ENCODE measurements at regions not wholly inside any gene's neighbourhood (a gene's known extent, or its start where the extent isn't known, plus 50 kb on each side); places are given as distances from the start of the nearest gene placed in this dataset.

GRCh38 chr22:49197986-49198704, 629.5 kb downstream of the BRD1 start:
- DNase-seq = no peak

- DNase-seq = no peak
Observed at GRCh38 chr22:49197505-49197904, 630.2 kb downstream of the BRD1 start.

DNA sequence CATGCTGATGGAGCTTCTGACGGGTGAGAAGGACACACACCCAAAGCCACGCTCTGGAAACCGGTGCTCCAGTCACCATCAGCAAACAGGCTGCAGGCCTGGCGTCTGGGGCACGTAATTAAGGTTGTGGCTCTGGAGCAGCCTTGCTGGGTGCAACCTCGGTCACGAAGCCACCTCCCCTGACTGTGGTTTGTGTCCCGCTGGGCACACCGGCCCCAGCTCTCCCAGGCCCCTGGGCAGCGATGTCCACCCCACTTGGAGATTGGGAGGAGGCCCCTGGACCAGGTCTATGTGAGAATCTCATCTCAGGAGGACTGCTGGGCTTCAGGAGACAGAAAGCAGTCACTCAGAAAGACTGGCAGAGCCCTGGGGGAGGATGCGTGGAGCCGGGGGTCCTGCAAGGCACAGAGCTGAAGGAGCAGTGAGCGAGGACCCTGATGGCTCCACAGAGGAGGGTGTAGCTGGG, 631.6 kb downstream of the BRD1 start:
- DNase-seq = no peak

DNA sequence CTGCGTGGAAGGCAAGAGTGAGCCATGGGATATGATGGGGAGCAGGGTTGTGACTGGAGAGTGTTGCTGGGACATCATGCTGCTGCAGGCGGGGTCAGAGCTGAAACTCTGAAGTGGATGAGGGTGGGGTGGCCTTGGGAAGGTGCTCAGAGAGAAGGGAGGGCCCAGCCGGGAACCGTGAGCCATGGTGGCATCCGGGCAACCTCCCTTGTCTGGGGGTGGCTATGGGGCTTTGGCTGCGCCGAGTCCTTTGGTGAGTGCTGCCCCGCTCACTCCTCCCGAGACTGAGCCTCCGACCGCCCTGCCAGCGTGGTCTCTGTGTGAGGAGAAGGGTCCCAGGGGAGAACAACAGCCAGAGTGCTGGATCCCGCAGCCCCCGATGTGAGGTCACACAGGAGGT, 632.0 kb downstream of the BRD1 start:
- no peak for DNase-seq

- no peak for DNase-seq
Observed at GRCh38 chr22:49193901-49194465, 633.7 kb downstream of the BRD1 start.

- DNase-seq = no peak
Observed at GRCh38 chr22:49193348-49193747, 634.3 kb downstream of the BRD1 start.

DNA sequence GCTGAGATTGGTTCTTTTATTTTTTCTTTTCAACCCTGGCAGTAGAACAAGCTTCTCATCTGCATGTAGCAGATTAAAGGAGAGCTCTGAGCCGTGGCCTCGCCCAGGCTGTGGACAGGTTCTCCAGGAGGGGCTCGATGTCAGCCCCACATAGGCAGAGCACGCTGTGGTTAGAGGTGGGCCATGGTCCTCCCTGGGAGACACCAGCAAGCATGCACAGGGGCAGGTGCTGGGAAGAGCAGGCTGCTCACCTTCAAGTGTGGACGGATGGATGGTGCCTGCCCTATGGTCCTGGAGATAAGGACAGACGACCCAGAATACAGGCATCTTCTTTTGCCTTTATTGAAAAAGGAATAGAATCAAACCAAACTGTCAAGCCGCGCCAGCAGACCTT, 634.8 kb downstream of the BRD1 start:
- DNase-seq = no peak

- DNase-seq = peak; percentile 1
Observed at GRCh38 chr22:49192180-49192856, 635.4 kb downstream of the BRD1 start.

DNA sequence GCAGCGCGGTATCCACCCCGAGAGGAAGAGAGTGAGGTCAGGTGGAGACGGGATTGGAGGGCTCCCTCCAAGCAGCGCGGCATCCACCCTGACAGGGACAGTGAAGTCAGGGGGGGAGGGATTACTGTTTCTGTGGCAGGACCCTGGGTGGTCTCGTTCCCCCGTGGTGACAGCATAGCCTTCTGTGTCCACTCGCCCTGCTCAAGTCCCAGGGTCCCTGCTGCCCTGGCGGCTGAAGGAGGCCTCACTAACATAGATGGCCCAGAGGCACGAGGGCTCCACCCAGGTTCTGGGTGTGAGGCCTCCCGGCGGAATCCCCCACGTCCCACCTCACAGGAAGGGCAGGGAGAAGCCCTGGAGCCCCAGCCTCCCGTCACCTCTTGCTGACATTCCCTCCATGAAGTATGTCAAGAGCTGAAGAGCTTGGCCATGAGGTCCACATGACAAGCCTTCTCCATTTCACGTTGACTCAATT, 636.1 kb downstream of the BRD1 start:
- DNase-seq = no peak

DNA sequence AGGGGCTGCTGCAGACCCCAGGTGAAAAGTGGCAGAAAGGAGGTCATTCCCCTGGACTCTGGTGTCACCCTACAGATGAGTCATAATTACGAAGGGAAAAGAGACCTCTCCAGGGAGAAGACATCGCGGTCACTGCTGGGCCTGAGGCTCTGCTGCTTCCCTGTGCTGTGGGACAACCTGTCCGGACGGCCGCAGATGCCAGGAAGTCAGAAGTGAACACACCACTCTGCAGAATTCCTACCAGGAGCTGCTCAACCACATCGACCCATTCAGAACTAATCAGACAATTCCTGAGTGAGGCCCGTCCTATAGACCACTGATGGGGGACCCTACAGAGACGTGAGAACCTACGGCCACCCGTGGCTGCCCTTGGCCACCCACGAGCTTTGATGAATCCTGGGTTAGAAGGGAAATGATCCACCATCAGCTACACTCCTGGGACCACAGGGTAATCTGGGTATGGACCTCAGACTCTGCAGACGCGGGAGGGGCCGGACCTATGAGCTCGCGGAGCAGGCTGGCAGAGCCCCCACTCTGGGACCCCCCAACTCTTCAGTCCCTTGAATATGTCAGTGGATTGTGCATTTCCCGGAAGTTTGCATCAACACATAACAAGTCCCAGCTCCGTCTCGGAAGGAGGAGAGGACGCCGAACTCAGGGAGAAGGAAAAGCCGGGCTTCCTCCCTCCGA, 636.7 kb downstream of the BRD1 start:
- DNase-seq = no peak

- DNase-seq = no peak
Observed at GRCh38 chr22:49189871-49190270, 637.8 kb downstream of the BRD1 start.

GRCh38 chr22:49188591-49188990, 639.1 kb downstream of the BRD1 start:
- DNase-seq = no peak

DNA sequence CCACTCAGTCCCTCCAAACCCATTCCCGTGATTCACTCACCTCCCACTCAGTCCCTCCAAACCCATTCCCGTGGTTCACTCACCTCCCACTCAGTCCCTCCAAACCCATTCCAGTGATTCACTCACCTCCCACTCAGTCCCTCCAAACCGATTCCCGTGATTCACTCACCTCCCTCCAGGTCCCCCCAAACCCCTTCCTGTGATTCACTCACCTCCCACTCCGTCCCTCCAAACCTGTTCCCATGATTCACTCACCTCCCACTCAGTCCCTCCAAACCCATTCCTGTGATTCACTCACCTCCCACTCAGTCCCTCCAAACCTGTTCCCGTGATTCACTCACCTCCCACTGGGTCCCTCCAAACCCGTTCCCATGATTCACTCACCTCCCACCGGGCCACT, 639.6 kb downstream of the BRD1 start:
- DNase-seq = no peak

DNA sequence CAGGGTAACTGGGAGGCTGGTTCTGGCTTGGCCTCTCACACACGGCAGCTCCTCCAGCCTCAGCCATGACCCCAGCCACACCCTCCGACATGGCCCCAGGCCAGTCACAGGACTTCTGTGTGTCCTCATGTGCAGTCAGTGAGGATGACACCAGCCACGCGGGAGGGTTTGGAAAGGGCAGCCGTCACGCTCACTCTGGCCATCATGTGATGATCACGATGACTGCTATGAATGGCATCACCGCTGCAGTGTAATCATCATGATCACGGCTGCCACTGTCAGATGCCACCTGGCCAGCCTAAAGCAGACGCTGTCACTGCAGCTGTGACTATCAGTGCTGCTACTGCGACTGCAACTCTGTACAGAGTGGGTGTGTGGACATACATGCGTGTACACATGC, 640.9 kb downstream of the BRD1 start:
- no peak for DNase-seq

DNA sequence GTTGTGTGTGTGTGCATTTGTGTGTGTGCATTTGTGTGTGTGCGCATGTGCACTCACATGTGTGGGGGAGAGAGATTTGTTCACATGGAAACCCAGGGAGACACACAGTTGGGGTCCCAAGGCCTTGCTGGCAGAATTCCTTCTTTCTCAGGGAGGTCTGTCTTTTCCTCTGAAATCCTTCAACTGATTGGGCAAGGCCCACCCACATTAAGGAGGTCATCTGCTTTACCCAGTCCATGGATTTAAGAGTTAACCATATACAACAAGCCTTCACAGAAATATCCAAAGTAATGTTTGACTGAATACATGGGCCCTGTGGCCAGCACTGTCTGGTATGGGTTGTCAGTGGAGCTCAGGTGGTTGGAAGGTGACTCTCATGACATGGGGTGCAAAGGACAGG, 641.4 kb downstream of the BRD1 start:
- DNase-seq = no peak

DNA sequence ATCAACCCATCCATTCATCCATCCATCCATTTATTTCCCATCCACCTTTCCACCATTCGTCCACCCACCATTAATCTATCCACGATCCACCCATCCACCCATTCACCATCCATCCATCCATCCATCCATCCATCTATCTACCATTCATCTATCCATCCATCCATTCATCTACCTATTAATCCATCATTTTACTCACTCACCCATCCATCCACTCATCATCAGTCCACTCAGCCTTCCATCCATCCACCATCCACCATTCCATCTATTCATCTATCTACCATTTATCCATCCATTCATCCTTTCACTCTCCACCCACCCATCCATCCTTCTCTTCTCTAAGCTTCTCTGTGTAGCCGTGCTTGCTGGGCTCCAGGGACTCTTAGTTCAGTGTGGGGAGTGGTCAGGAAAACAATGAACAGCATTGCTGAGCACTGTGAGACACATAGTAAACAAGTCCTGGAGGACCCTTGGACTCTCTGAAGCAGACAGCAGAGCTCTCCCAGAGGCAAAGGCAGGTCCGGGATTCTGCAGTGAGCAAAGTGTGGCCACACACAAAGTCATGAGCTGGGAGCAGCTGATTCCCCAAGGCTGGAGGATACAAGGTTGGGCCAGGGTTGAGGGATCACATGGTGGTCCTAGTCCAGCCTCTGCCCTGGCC, 642.2 kb downstream of the BRD1 start:
- no peak for DNase-seq

DNA sequence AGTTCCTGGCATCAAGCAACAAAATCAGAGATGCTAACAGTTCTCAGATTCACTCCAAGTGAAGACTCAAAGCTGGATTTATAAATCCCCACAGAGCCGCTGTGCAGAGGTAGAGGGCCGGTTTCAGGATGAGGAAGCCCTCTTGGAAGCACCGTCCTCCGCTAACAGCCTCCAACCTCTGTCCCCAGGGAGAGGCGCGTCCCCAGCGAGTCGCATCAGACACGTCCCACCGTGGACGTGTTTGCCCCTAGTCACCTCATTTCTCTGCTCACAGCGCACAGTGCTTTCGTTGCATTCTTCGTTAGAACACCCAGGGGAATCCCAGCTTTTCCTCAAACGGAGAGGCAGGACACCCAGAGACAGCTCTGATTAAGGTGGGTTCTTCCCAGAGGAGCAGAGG, 642.9 kb downstream of the BRD1 start:
- no peak for DNase-seq

DNA sequence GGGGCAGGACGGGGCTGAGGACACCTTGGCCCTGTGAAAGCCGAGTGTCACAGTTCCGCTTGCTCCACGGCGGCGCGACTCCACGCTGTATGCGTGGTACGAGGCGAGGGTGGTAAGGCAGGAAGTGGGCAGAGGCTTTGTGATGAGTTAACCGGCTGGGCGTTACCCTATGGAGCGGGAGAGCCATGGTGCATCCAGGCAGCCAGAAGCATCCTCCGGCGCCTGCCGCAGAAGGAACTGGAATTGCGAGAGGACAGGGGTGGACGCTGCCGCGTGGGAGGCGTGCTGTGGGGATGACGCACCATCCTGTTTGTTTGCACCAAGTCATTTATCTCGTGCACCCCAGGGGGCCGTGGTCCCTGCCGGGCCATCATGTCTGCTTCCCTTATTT, 643.9 kb downstream of the BRD1 start:
- no peak for DNase-seq

DNA sequence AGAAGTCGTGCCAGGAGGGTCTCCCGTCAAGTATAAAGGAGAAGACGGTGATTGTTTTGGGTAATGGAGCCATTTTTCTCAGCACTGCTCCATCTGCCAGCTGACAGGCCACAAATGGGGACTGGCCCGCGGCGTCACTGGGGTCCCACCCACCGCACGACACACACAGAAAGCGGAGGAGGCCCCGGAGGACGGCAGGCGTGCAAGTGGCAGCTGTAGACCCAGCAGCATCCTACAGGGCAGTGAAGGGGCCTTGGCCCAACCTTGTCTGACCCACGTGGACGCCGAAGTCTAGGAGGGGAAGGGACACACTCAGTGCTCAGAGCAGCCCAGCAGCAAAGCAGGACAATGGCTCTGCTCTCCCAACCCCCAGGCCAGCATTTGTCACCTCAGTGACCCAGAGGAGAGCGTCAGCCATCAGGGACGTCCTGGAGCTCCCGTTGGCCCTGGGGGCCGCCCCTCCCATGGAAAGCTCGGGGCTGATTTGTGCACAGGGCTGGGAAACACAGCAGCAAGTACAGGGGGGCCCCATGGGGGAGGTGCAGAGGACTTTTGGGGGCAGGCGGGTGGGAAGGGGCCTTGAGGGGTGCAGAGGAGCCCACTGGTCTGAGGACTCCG, 644.4 kb downstream of the BRD1 start:
- no peak for DNase-seq

DNA sequence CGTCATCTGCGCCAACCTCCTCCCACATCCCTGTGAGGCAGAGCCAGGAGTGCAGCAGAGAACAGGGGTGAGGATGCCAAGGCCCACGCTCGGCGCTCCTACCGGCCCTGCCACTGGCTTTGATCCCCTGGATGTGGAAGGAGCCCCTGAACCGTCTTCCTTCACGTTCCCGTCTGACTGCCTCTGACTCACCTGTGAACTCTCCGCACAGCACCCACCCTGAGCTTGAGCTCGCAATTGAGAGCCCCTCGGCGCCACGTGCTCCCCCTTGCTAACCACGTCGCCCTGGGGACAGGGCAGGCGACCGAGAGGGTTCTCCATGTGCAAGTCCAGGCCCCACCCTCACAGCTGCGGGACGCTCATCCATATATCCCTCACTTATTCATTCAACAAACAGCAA, 645.3 kb downstream of the BRD1 start:
- DNase-seq = no peak

DNA sequence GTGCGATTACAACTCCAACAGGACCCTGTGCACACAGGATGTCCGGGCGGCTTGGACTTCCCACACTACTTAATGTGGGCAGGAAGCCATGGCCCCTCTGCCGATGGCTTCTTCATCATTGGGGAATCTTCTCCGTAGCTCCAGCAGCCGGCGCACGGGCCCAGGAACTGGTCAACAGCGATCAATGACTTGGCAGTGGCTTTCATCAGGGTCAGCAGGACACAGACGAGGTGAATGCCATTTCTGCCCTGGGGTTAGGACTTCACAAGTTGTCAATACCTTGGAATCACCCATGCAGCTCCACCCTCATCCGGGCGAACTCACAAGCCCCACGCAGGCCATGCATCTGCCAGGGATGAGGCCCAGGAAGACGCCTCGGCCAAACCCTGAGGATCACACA, 645.7 kb downstream of the BRD1 start:
- DNase-seq = no peak

DNA sequence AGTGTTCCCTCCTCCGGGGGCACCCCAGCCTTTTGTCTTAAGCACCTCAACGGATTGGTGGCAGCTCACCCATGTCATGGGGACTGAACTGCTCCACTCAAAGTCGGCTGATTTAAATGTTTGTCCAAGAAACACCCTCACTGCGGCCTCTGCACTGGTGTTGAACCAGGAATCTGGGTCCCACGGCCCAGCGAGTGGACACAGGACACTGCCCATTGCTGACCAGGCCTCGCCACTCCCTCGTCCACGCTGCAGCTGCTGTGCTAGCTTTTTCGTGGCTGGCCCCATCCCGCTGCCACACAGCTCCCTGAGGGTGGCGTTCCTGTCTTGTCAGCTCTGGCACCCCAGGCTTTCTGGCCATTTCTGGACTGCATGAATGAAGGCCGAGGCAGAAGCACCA, 646.2 kb downstream of the BRD1 start:
- DNase-seq = no peak

DNA sequence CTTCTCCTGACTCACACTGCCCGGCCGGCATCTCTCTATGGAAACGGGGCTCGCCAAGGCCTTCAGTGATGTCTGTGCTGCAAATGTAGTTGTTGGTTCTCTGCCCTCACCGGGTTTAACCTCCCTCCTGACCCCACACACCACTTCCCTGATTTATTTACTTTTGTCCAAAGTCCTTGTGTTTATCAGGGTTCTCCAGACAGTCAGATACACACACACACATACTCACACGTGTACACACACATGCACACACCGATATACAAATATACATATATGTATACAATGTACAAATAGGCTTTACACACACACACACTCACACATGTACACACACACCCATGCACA, 647.0 kb downstream of the BRD1 start:
- no peak for DNase-seq

Data from dermis blood vessel endothelial cell (primary cell).